IPS-NIHi7 (cell line): ENCODE measurements at regions not wholly inside any gene's neighbourhood (a gene's known extent, or its start where the extent isn't known, plus 50 kb on each side); places are given as distances from the start of the nearest gene placed in this dataset.
"Not testable (repeated sequence)": the region's sequence is repeated elsewhere in the genome, so short reads cannot be mapped to it uniquely, and the experiment has no call there.

ENCODE experiments used
- DNase-seq: peaks from one replicate; pipeline ENCODE4 v3.0.0; 2012; ENCODE audit warnings: mixed read lengths; ENCODE audit errors: extremely low spot score

DNA sequence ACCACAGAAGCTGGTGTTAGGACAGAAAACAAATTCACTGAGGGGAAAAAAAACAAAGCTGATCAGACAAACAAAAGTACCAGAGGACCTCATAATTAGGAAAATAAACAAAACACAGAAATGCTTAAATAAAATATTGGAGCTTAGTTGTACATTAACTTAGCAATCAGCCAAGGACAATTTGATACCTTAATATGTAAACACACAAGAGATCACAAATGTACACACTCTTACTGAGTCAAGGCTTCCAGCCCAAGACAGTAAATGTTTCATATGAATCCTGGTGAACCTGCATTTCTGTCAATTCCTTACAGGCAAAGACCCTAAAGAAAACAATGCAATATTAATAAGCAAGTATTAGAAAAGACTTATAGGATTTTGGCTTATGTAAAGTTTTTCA lies 62.0 kb upstream of the SPTLC3 start:
- no peak for DNase-seq

GRCh38 chr20:12947691-12948090 lies 61.1 kb upstream of the SPTLC3 start:
- no peak for DNase-seq

DNA sequence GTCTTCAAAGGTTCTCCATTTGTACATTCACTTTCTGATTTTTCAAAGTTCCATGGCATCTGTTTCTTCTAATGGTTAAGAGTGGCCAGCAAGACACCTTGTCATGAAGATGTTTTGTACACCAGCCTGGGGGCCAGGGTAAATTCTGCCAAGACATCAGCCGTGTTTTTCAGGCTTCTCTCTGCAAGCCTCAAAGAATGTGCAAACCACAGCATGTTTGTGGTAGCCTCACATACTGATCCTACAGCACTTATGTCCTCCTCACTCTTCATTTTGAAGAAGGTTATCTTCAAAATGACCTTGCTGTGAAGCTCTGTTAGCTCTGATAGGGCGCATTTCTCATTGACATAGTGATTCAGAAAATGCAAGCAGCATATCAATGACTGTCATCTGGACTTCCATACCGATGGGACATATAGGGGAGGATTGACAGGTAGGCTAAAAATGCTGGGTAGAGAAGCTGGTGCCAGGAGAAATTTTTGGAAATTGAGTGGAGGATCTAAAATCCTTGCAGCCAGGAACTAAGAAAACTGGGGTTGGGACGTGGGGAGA lies 59.3 kb upstream of the SPTLC3 start:
- DNase-seq = no peak

- DNase-seq = not testable (repeated sequence)
Observed at GRCh38 chr20:12954254-12954653, 54.5 kb upstream of the SPTLC3 start.

- DNase-seq = no peak
Observed at GRCh38 chr20:12955611-12956010, 53.2 kb upstream of the SPTLC3 start.

DNA sequence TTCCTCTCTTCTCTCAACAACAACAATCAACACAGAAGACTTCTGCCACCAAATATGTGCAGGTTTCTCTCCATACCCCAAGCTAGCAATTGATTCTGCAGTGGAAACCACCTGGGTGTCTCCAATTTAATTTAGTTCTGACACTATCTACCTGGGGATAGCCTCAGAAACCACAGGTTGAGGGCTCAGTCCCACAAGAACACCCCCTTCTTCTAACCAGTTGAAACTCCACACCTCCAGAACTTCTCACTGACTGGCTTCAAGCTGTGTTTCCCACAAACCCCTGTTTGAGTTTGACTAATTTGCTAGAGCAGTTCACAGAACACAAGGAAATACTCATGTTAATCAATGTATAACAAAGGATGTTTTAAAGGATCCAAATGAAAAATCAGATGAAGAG lies 52.5 kb upstream of the SPTLC3 start:
- DNase-seq = no peak

GRCh38 chr20:12957968-12958367 lies 50.8 kb upstream of the SPTLC3 start:
- no peak for DNase-seq
